HG03558 (cell line): ENCODE measurements at regions not wholly inside any gene's neighbourhood (a gene's known extent, or its start where the extent isn't known, plus 50 kb on each side); places are given as distances from the start of the nearest gene placed in this dataset.
"Not testable (repeated sequence)": the region's sequence is repeated elsewhere in the genome, so short reads cannot be mapped to it uniquely, and the experiment has no call there.

Experiments used
- ATAC-seq: cut with Tn5 transposase; IDR thresholded peaks from one replicate; pipeline ENCODE4 v1.9.1; 2021; ENCODE audit warnings: moderate number of reproducible peaks; ENCODE audit not compliant: unreplicated experiment; ENCODE audit errors: extremely low read depth

DNA sequence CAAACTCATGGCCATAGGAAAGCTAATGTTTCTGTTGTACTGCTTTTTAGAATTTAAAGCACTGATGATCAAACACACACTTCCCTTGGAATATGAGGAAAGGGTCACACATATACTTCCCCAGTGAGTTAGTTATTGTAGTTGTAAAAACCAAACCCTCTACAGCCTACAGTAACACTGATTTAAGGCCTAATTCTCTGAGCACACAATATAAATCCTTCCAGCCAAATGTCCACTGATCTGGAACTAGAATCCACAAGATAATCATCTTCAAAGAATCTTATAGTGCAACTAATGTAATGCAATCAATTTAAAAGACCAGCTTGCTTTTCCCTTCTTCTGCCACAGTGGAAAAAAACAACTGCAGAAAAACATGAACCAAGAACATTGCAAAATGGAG lies 219.3 kb downstream of the CAAP1 start:
- no peak for ATAC-seq

DNA sequence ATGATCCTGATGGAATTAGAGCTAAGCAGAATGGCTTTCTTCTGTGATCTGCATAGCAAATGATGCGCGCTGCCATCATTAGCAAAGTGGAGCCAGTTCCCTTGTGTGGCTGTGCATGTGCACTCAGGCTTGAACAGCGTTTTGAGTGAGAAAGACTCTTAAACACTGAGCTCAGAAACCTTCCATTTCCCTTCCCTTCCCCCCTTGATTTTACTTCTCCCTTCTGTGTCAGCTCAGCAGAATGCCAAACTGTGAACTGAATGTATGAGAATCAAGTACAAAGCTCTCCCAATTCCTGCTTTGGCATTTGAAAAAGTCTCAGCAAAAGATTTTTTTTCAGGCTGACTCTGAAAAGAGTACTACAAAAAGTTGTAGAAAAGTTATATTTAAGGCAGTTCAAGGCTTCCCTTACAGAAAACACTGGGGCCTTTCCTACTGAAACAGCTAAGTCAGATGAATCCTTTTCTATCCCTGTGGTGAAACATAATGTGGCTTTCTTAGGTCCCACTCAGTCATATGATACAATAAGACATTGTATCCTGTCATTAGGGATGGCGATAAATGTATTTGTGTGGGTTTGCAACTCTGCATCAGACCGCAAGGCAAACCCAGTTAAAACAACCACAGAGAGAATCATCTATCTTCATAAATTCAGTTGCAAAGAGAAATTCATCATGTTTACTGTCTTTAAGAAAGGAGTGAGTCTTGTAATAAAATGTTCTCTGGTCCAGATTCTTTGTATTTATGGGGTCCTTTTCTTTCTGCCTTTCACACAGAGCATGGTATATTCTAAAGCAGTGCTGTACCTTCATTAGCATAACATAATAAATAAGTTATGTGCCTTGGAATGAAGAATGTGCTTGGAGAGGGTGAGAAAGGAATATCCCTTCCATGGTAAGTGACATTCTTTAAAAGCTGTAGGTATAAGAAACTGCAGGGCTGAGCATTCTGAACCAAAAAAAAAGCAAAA lies 222.6 kb downstream of the CAAP1 start:
- no peak for ATAC-seq

DNA sequence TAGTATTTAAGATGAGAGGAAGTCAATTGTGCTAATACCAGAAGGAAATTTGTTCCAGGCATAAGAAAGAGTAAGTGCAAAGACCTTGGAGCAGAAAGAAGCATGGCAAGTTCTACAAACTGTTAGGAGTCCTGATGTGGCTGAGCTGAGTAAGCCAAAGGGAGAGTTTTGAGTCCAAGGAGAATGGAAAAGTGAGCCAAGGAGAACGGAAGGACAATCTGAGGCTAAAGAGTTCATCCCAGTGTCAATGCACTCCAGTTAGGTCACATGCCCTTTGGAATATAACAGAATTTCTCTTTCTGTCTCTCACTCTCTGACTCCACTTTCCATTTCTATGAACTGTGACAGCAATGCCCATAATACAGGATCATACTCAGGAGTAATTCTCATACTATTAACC lies 224.7 kb downstream of the CAAP1 start:
- ATAC-seq, result no peak

DNA sequence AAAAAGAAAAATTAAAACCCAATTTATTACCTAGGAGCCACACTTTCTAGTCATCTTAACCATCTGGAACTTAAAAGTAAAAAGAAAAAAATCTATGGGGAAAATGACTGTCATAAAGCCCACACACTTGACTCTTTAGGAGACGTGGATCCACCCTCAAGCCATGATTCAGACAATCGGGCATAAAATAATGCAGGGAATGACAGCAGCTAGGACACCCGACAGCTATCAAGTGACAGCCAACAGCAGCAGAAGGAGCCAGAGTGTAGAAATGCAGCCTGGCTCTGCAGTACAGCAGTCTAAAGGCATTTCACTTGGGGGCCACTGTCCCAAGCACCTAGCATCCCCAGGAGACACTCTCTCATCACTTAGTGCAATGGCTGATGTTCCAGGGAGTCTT lies 226.9 kb downstream of the CAAP1 start:
- ATAC-seq, result no peak

DNA sequence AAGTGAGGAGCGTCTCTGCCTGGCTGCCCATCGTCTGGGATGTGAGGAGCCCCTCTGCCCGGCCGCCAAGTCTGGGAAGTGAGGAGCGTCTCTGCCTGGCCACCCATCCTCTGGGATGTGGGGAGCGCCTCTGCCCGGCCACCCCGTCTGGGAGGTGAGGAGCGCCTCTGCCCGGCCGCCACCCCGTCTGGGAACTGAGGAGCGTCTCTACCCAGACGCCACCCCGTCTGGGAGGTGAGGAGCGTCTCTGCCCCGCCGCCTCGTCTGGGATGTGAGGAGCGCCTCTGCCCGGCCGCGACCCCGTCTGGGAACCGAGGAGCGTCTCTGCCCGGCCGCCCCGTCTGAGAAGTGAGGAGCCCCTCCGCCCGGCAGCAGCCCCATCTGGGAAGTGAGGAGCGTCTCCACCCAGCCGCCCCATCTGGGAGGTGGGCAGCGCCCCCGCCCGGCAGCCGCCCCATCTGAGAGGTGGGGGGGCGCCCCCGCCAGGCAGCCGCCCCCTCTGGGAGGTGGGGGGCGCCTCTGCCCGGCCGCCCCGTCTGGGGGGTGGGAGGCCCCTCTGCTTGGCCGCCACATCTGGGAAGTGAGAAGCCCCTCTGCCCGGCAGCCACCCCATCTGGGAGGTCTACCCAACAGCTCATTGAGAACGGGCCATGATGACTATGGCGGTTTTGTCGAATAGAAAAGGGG lies 228.4 kb downstream of the CAAP1 start:
- ATAC-seq, result not testable (repeated sequence)

DNA sequence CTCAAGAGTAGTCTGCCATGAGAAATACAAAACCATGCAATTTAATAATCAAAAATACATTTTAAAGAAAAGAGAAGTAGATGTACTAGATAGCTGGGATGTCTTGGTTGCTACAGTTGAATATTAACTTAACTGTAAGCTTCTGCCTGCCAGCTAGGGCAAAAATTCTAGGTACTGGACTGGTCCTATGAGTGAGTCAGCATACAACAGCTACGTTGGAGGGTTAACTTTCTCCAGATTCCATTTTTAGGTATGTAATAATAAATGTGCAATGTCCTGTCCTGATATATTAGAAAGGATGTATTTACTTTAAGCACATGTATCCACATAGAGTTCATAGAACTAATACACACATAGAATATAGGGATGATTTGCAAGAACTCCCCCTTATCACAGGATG lies 230.1 kb downstream of the CAAP1 start:
- ATAC-seq, result no peak

DNA sequence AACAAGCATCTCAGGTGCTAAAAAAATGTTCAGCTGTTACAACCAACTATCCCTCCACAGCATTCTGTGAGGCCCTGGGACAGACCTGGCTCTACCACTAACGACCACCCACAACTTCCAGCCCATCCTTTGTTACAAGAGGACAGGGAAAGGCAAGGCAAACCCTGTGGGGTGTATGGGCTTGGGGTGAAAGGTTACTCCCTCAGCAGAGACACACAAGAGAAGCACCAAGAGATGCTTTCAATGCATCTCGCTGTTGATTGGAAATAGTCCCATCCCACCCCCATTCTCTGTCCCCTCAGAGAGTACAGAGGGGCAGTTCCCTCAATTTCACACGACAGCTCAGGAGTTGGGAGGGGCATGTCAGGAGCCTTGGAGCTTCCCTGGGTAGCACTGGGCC lies 234.1 kb downstream of the CAAP1 start:
- no peak for ATAC-seq

DNA sequence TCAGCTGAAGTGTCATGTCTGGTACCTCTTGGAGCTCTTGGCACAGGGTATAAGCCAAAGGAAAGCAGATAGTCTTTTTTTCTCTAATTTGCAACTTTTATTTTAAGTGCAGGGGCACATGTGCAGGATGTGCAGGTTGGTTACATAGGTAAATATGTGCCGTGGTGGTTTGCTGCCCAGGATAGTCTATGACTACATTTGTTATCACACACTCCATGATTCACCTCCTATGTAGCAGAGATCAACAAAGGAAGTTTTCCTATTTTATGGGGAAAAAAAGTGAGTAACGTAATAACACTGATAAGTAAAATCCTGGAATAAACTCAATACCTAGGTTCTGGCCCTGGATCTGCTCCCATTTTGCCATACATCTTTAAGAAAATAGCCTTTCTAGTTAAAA lies 234.6 kb downstream of the CAAP1 start:
- ATAC-seq, result no peak

DNA sequence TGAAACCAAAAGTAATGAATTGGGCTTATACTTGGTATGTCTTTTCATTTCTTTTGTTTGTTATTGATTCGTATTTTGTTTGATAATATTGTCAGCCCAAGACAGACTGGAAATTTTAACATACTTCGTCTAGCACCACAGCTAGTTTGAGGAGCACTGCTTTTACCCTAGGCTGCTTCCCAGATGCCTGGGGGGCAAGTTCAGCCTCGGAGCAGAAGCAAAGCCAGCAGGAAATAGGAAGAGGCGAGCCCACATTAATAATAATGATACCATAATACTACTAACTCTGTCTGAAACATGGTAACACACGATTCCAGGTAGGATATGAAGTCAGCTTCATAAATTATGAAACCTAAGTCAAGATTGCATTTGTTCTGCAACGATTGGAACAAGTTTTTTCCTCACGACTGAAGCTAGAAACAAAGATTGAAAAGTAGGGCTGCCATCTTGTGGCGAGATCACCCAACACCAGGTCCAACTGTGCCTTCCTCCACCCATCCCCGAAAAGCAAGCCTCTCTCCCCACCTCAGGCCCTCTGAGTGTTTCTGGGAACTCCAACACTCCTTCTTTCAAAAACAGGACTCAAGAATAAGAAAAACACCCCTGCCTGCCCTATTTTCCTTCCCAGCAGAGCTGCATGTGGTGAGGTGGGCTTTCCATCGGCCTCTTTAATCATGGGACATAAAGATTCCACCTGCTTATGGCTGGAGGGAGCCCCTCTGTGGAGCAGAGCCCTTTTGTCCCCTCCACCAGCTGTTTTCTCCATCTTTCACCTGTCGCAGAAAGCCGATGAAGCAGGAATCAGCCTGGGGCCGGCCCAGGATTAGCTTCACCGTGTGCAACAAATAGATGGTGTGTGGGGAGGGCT lies 236.4 kb downstream of the CAAP1 start:
- ATAC-seq, result no peak

DNA sequence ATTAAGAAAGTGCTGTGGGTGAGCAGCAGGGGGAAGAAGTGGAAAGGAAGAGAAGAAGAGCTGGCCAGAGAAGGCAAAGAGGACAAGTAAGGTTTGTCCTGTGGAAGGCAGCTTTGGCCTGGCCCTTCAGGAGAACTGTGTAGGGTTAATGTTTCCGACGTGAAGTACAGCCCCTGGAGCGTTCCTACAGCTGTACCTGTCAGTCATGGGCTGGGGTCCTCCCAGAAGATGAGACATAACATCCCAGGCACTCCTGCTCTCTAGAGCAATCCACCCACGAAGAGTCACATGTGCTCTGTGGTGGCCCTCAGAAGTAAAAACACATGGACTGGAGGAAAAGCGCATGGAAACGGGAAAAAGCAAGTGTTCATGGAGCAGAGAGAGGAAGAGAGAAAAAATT lies 237.4 kb downstream of the CAAP1 start:
- ATAC-seq, result no peak

DNA sequence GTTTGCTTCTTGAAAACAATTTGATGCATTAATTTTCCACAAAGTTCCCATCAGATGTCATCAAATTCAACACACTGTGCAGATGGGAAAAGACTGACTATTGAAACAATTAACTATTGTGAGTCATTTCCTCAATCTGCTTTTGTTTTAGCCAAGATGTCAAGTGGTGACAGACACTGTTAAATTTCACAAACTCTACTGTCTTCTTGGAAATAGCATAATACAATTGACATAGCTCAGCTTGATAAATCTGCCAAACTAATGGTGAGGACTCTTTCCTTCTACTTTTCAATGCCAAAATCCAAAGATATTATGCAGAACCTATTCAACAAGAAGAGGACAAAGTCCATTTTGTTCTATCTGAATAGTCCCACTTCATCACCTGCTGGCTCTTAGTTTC lies 242.3 kb downstream of the CAAP1 start:
- ATAC-seq, result no peak

DNA sequence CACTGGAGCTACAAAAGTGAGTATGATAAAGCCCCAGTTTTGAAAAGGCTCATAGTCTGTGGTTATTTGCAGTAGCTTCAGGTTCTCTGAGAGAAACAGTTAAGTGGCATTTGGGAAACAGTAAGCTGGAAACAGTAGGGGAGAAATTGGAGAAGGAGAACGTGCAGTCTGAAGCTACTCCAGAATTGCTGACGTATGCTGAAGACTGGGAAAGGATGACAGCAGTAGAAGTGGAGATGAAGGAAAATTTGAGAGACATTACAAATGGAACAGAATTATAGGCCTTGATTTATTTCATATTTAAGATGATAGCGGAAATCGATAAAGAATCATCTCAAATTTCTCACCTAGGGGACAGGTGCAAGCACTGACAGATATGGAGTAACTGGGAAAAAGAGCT lies 248.8 kb downstream of the CAAP1 start:
- ATAC-seq, result no peak

DNA sequence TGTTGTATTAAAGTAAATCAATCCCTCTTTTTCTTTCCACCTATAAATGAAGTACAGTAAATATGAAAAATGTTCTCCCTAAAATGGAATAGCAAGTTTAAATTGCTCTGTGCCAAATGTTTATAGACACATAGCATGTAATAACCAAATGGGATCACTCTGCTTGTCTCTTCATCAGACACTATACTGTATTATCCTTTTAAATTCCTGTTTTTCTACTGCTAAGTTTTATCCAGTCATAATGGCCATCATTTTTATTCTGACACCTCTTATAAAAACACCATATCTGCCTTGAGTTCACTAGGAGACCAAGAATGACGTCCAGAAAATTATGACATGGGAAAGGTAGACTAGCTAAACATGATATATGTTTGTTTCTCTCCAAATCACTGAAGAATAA lies 252.8 kb downstream of the CAAP1 start:
- ATAC-seq, result no peak

DNA sequence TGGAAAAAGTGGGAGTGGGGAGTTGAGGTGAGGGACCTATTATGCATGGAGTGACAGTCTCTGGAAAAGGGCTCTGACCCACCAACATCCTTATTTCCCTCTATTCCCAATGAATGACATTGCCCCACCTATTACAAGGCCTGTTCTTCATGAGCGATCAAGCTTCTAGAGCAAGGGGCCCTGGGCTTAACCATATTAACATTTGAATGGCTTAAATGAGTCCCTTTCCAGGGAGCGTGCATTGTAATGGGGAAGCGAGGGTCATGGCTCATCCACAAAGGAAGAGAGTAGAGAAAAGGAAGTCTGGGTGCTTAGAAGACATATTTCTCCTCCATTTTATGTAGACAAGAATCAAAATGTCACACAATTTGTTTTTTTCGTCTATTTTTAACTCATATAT lies 255.5 kb downstream of the CAAP1 start:
- no peak for ATAC-seq

DNA sequence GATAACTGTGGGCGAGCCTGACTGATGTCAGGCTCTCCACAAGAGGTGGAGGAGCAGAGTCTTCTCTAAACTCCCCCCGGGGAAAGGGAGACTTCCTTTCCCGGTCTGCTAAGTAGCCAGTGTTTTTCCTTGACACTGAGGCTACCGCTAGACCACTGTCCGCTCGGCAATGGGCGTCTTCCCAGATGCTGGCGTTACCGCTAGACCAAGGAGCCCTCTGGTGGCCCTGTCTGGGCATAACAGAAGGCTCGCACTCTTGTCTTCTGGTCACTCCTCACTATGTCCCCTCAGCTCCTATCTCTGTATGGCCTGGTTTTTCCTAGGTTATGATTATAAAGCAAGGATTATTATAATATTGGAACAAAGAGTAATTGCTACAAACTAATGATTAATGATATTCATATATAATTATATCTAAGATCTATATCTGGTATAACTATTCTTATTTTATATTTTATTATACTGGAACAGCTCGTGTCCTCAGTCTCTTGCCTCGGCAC lies 278.7 kb downstream of the CAAP1 start:
- not testable (repeated sequence) for ATAC-seq

DNA sequence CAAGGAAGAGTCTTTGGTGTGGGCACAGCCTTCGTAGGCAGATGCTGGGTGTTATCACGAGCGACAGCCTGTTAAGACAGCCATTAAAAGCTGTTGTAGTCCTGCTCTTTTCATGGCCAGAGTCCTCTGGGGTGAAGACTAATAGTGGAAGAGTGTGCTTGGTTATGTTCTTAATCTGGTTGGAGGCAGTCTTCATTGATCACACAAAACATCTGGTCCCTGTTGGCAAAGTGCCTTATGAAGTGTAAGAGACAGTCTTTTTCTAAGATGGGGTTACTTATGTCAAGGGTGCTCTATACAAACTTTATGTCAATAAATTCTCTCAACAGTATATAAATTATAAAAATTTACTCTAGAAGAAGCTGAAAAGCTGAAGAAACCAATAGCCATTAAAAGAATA lies 280.4 kb downstream of the CAAP1 start:
- no peak for ATAC-seq

DNA sequence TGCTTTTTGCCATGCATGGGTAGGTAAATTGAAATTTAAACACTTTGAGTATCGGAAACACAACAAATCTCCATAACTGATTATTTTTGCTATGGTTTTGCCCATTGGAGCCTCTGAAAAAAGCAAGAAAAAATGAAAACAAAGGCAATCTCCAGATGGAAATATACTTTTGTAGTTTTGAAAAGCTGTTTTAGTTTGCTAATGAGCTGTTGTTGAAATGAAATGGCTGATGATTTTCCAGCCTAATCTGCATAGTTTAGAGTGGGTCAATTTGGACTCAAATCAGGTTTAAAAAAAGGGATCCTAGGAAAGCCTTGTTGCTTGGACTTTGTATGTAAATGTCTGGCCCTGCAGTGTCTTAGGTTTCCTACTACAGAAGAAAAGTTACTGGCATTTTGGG lies 285.8 kb downstream of the CAAP1 start:
- ATAC-seq, result no peak

DNA sequence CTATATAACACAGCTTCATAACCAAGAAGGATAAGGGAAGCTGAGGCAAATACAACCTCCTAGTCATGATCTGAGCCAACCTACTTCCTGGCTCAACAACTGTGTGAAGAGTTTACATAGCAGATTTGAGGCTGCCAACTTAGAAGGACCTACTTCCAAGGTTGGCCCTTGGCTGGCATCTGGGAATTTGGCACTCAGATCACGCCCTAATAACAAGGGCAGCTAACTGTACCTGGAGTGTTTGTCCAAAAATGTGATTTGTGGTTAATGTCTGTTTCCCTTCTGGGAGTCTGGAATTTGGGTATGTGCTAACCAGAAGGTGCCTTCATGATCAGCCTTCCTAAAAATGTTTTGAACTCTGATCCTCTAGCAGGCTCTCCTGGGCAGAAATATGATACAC lies 287.2 kb downstream of the CAAP1 start:
- no peak for ATAC-seq

DNA sequence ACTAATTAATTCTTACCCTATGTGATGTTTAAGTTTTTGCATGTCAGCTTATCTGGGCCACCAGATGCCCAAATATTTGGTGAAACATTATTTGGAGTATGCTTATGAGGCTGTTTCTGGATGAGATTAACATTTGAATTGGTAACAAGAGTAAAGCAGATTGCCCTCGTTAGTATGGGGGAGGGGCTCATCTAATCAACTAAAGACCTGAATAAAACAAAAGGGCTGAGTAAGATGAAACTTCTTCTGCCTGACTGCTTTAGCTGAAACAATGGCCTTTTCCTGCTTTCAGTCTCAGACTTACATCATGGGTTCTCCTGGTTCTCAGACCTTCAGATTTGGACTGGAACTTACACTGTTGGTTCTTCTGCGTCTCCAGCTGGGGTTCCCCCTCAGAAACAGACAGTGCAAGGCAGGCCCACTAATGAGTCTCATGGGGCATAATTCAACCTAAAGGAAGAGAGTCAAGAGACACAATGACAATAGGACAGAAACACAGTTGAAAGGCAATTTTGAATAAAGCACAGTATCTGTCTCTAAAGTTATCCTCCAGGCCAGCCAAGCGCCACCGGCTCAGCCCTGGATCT lies 288.4 kb downstream of the CAAP1 start:
- ATAC-seq, result no peak

DNA sequence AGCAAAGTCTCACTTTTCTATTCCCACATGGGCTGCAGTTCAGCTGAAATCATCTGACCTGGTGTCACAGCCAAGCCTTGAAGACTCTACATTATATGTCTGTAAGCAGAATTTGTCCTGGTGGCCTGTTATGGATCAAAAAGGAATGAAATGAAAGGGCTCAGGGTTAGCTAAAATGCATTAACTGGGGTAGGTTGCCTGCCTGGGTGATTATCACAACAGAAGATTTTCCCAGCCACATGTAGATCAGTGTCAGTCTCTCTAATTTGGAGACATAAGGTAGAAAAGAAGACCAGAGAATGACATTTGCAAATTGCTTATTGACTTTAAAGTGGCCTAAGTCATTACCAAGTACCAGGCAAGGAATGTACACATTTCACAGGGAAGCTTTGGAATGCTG lies 289.0 kb downstream of the CAAP1 start:
- ATAC-seq, result no peak
